PC-9 (cell line): ENCODE measurements at regions not wholly inside any gene's neighbourhood (a gene's known extent, or its start where the extent isn't known, plus 50 kb on each side); places are given as distances from the start of the nearest gene placed in this dataset.

ENCODE experiments used
- BruUV-seq: library from RNA; stranded (reverse); fragments of 400-500 nt; replicated peaks from 2 replicates; lab custom pipeline; 2021; lab: Mats Ljungman, UMichigan
- CTCF ChIA-PET: fragments of 300-600 bp; sonication (Branson Sonifier 250); formaldehyde crosslinking; loops from one replicate; lab custom pipeline; 2022; ENCODE audit warnings: antibody characterized with exemption; lab: Charles Lee
- POLR2A ChIA-PET: fragments of 300-600 bp; sonication (Branson Sonifier 250); formaldehyde crosslinking; loops from one replicate; lab custom pipeline; 2022; ENCODE audit warnings: antibody characterized with exemption; ENCODE audit not compliant: unreplicated experiment; lab: Charles Lee
- DNase-seq, 2 experiments: peaks; one replicate each; pipeline versions ENCODE4 v3.0.0 to v3.0.0-alpha.2; 2015 to 2022; ENCODE audit warnings: mixed read lengths in 1 of 2
- H2AFZ ChIP-seq: fragments of 200-600 bp; sonication (generic); 2 replicates; pipeline ENCODE4 v1.8.1; 2017; ENCODE audit warnings: antibody characterized with exemption
- H3F3A ChIP-seq: fragments of 200-600 bp; sonication (generic); 2 replicates; pipeline ENCODE4 v1.8.1; 2017; ENCODE audit warnings: antibody characterized with exemption, mild to moderate bottlenecking, low read depth; ENCODE audit not compliant: insufficient read depth
- H3K27ac ChIP-seq: fragments of 200-600 bp; sonication (generic); 2 replicates; pipeline ENCODE4 v1.6.1; 2016; ENCODE audit warnings: mixed run types
- H3K27me3 ChIP-seq: fragments of 200-600 bp; sonication (generic); 2 replicates; pipeline ENCODE4 v1.6.1; 2016; ENCODE audit warnings: low read depth, mixed run types; ENCODE audit not compliant: insufficient read depth
- H3K36me3 ChIP-seq: fragments of 200-600 bp; sonication (generic); 2 replicates; pipeline ENCODE4 v1.6.1; 2016; ENCODE audit warnings: low read depth, mixed run types
- H3K4me1 ChIP-seq: fragments of 200-600 bp; sonication (generic); replicated peaks from 2 replicates; pipeline ENCODE4 v1.6.1; 2016; ENCODE audit warnings: mixed run types; ENCODE audit not compliant: insufficient read depth
- H3K4me2 ChIP-seq: fragments of 200-600 bp; sonication (generic); 2 replicates; pipeline ENCODE4 v1.6.1; 2017; ENCODE audit warnings: mixed run types
- H3K4me3 ChIP-seq: fragments of 200-600 bp; sonication (generic); 2 replicates; pipeline ENCODE4 v1.6.1; 2016; ENCODE audit warnings: mixed run types
- H3K79me2 ChIP-seq: fragments of 200-600 bp; sonication (generic); 2 replicates; pipeline ENCODE4 v1.6.1; 2017; ENCODE audit warnings: low read depth, mixed run types
- H3K9me2 ChIP-seq: fragments of 200-600 bp; sonication (generic); 2 replicates; pipeline ENCODE4 v1.8.1; 2017; ENCODE audit warnings: mild to moderate bottlenecking; ENCODE audit not compliant: insufficient read depth
- H3K9me3 ChIP-seq: fragments of 200-600 bp; sonication (generic); 2 replicates; pipeline ENCODE4 v1.8.1; 2016; ENCODE audit warnings: low read depth; ENCODE audit not compliant: insufficient read depth
- H4K20me1 ChIP-seq: fragments of 200-600 bp; sonication (generic); 2 replicates; pipeline ENCODE4 v1.8.1; 2017; ENCODE audit not compliant: insufficient read depth
- CTCF ChIP-seq: fragments of 200-600 bp; sonication (generic); conservative IDR thresholded peaks from 2 replicates; pipeline ENCODE4 v1.6.1; 2017; ENCODE audit warnings: mixed run types, antibody characterized with exemption, mild to moderate bottlenecking, moderate library complexity
- EZH2 ChIP-seq: fragments of 200-600 bp; sonication (generic); IDR thresholded peaks from 2 replicates; pipeline ENCODE4 v1.8.0; 2017; ENCODE audit warnings: antibody characterized with exemption, low read depth
- intact Hi-C: fragments of 100-400 bp; cut with micrococcal nuclease; formaldehyde crosslinking; loops from one replicate; pipeline ENCODE4 v1.10.0; 2022; ENCODE audit not compliant: unreplicated experiment

GRCh38 chr17:13310858-13311257, 290.9 kb downstream of the HS3ST3A1 start:
- BruUV-seq = no TSS peak
- CTCF ChIA-PET = no interaction called here
- intact Hi-C loops = no loop called here

GRCh38 chr17:13306310-13306962, 288.6 kb upstream of the ELAC2 start:
- no peak for DNase-seq
- no peak overlapping the region for H3K27ac ChIP-seq
- no peaks in the 10 kb centered on the region for H4K20me1 ChIP-seq
- TF ChIP-seq EZH2 = no peak
- peak; percentile 32; the same call in 1 of the 2 replicates for TF ChIP-seq CTCF
- H3K4me3 ChIP-seq = no peak overlapping the region
- intact Hi-C loops = no loop called here
- ChIA-PET POLR2A (no interaction called here), CTCF (no interaction called here)
- H3K4me2 ChIP-seq = no peak overlapping the region
- H3K27me3 ChIP-seq = no peaks in the 10 kb centered on the region
- no peaks in the 10 kb centered on the region for H3F3A ChIP-seq
- no peaks in the 10 kb centered on the region for H3K4me1 ChIP-seq
- H3K36me3 ChIP-seq = no peaks in the 10 kb centered on the region
- BruUV-seq = no TSS peak
- no peaks in the 10 kb centered on the region for H3K79me2 ChIP-seq
- H3K9me2 ChIP-seq = no peaks in the 10 kb centered on the region
- no peak overlapping the region for H2AFZ ChIP-seq
- H3K9me3 ChIP-seq = no peaks in the 10 kb centered on the region

More at GRCh38 chr17:13310858-13311257, 290.9 kb downstream of the HS3ST3A1 start:
- Histone ChIP-seq H3K79me2 (no peaks in the 10 kb centered on the region), H2AFZ (no peak overlapping the region), H3K27me3 (no peaks in the 10 kb centered on the region), H3K4me1 (no peaks in the 10 kb centered on the region), H3K4me3 (no peak overlapping the region), H3K4me2 (no peak overlapping the region), H3K9me3 (no peaks in the 10 kb centered on the region), H3F3A (no peaks in the 10 kb centered on the region), H4K20me1 (no peaks in the 10 kb centered on the region), H3K27ac (no peak overlapping the region), H3K9me2 (no peaks in the 10 kb centered on the region), H3K36me3 (no peaks in the 10 kb centered on the region)
- POLR2A ChIA-PET = no interaction called here
- no peak for TF ChIP-seq EZH2
- no peak for TF ChIP-seq CTCF
- DNase-seq = no peak

- TF ChIP-seq EZH2 = no peak
- no peak for TF ChIP-seq CTCF
- H3K4me3 ChIP-seq = no peak overlapping the region
- H3K36me3 ChIP-seq = no peaks in the 10 kb centered on the region
- no peaks in the 10 kb centered on the region for H3K9me2 ChIP-seq
- no peak overlapping the region for H3K27ac ChIP-seq
- H3K27me3 ChIP-seq = no peaks in the 10 kb centered on the region
- no peaks in the 10 kb centered on the region for H3K79me2 ChIP-seq
- no peaks in the 10 kb centered on the region for H3K9me3 ChIP-seq
- H2AFZ ChIP-seq = no peak overlapping the region
- POLR2A ChIA-PET = interaction anchor here (0.6 kb wide), 1 partner anchor 250 kb away, joined by 6 read pairs; no protein-coding TSS in a partner anchor
- intact Hi-C loops = no loop called here
- CTCF ChIA-PET = no interaction called here
- no peaks in the 10 kb centered on the region for H3F3A ChIP-seq
- no peaks in the 10 kb centered on the region for H4K20me1 ChIP-seq
- no peak overlapping the region for H3K4me2 ChIP-seq
- DNase-seq = no peak
- no TSS peak for BruUV-seq
- H3K4me1 ChIP-seq = no peaks in the 10 kb centered on the region
Observed at GRCh38 chr17:13302983-13303382, 285.2 kb upstream of the ELAC2 start.
